MG63 (cell line): ENCODE measurements at regions not wholly inside any gene's neighbourhood (a gene's known extent, or its start where the extent isn't known, plus 50 kb on each side); places are given as distances from the start of the nearest gene placed in this dataset.
A peak's percentile ranks its signal among the peaks of the same experiment; 100 is the strongest.
"Not testable (repeated sequence)": the region's sequence is repeated elsewhere in the genome, so short reads cannot be mapped to it uniquely, and the experiment has no call there.

ENCODE experiments used
- DNase-seq: peaks from one replicate; pipeline ENCODE4 v3.0.0-alpha.2; 2020
- H3K27me3 ChIP-seq: fragments of 250-450 bp; sonication (Bioruptor Pico); 2 replicates; pipeline ENCODE4 v1.5.1; 2020; ENCODE audit warnings: mild to moderate bottlenecking, moderate library complexity
- H3K36me3 ChIP-seq: fragments of 250-450 bp; sonication (Bioruptor Pico); 2 replicates; pipeline ENCODE4 v1.5.1; 2020; ENCODE audit warnings: mild to moderate bottlenecking, moderate library complexity
- H3K4me3 ChIP-seq: fragments of 250-450 bp; sonication (Bioruptor Pico); 2 replicates; pipeline ENCODE4 v1.5.1; 2020; ENCODE audit warnings: mild to moderate bottlenecking, moderate library complexity
- H3K9me3 ChIP-seq: fragments of 250-450 bp; sonication (Bioruptor Pico); 2 replicates; pipeline ENCODE4 v1.5.1; 2020; ENCODE audit warnings: mild to moderate bottlenecking, moderate library complexity

GRCh38 chr13:79196843-79197242 is 209.2 kb downstream of the RBM26 start:
- Histone ChIP-seq H3K9me3 (no peaks in the 10 kb centered on the region), H3K36me3 (no peaks in the 10 kb centered on the region), H3K4me3 (no peak overlapping the region), H3K27me3 (0 out of 2 replicates have a peak, but pooled peaks cover 2% of the 10 kb centered on the region)
- DNase-seq, result no peak

GRCh38 chr13:79196366-79196765 is 209.7 kb downstream of the RBM26 start:
- no peak for DNase-seq
- Histone ChIP-seq H3K9me3 (no peaks in the 10 kb centered on the region), H3K27me3 (0 out of 2 replicates have a peak, but pooled peaks cover 2% of the 10 kb centered on the region), H3K4me3 (no peak overlapping the region), H3K36me3 (no peaks in the 10 kb centered on the region)

GRCh38 chr13:79194727-79195126 is 211.3 kb downstream of the RBM26 start:
- DNase-seq, result no peak
- Histone ChIP-seq H3K36me3 (no peaks in the 10 kb centered on the region), H3K4me3 (no peak overlapping the region), H3K9me3 (no peaks in the 10 kb centered on the region), H3K27me3 (0 out of 2 replicates have a peak, but pooled peaks cover 2% of the 10 kb centered on the region)

GRCh38 chr13:79194272-79194671 is 211.8 kb downstream of the RBM26 start:
- H3K4me3 ChIP-seq, result no peak overlapping the region
- H3K9me3 ChIP-seq, result no peaks in the 10 kb centered on the region
- DNase-seq, result no peak
- 0 out of 2 replicates have a peak, but pooled peaks cover 2% of the 10 kb centered on the region for H3K27me3 ChIP-seq
- H3K36me3 ChIP-seq, result no peaks in the 10 kb centered on the region

GRCh38 chr13:79191501-79191900 is 214.6 kb downstream of the RBM26 start:
- no peak overlapping the region for H3K4me3 ChIP-seq
- H3K9me3 ChIP-seq, result no peaks in the 10 kb centered on the region
- no peak for DNase-seq
- H3K27me3 ChIP-seq, result 0 out of 2 replicates have a peak, but pooled peaks cover 2% of the 10 kb centered on the region
- H3K36me3 ChIP-seq, result no peaks in the 10 kb centered on the region

GRCh38 chr13:79190932-79191331 is 215.1 kb downstream of the RBM26 start:
- no peaks in the 10 kb centered on the region for H3K36me3 ChIP-seq
- H3K27me3 ChIP-seq, result 0 out of 2 replicates have a peak, but pooled peaks cover 2% of the 10 kb centered on the region
- H3K4me3 ChIP-seq, result no peak overlapping the region
- DNase-seq, result no peak
- no peaks in the 10 kb centered on the region for H3K9me3 ChIP-seq

GRCh38 chr13:79187917-79188690 is 218.0 kb downstream of the RBM26 start:
- Histone ChIP-seq H3K27me3 (no peaks in the 10 kb centered on the region), H3K9me3 (no peaks in the 10 kb centered on the region), H3K36me3 (no peaks in the 10 kb centered on the region), H3K4me3 (no peak overlapping the region)
- no peak for DNase-seq

GRCh38 chr13:79185580-79185979 is 220.5 kb downstream of the RBM26 start:
- no peak for DNase-seq
- H3K9me3 ChIP-seq, result no peaks in the 10 kb centered on the region
- H3K27me3 ChIP-seq, result no peaks in the 10 kb centered on the region

GRCh38 chr13:79183231-79183630 is 222.8 kb downstream of the RBM26 start:
- Histone ChIP-seq H3K9me3 (no peaks in the 10 kb centered on the region), H3K27me3 (no peaks in the 10 kb centered on the region), H3K36me3 (no peaks in the 10 kb centered on the region), H3K4me3 (no peak overlapping the region)
- no peak for DNase-seq

More at GRCh38 chr13:79185580-79185979, 220.5 kb downstream of the RBM26 start:
- Histone ChIP-seq H3K4me3 (no peak overlapping the region), H3K36me3 (no peaks in the 10 kb centered on the region)

- DNase-seq, H3K9me3 ChIP-seq, H3K36me3 ChIP-seq, H3K4me3 ChIP-seq, H3K27me3 ChIP-seq: not testable (repeated sequence)
These were observed 232.4 kb downstream of the RBM26 start for GRCh38 chr13:79173691-79174090.

GRCh38 chr13:79172924-79173323 is 233.1 kb downstream of the RBM26 start:
- not testable (repeated sequence) for DNase-seq, H3K4me3 ChIP-seq, H3K36me3 ChIP-seq, H3K9me3 ChIP-seq, H3K27me3 ChIP-seq

GRCh38 chr13:79171141-79172061 is 234.7 kb downstream of the RBM26 start:
- DNase-seq, result no peak
- peaks cover 3% of the 10 kb centered on the region; the same call in 1 of the 2 replicates for H3K9me3 ChIP-seq
- no peak overlapping the region for H3K4me3 ChIP-seq

GRCh38 chr13:79160818-79161217 is 245.2 kb downstream of the RBM26 start:
- no peak overlapping the region for H3K4me3 ChIP-seq
- H3K9me3 ChIP-seq, result no peaks in the 10 kb centered on the region
- no peak for DNase-seq
- no peaks in the 10 kb centered on the region; the same call in 1 of the 2 replicates for H3K27me3 ChIP-seq
- H3K36me3 ChIP-seq, result no peaks in the 10 kb centered on the region

More at GRCh38 chr13:79171141-79172061, 234.7 kb downstream of the RBM26 start:
- H3K27me3 ChIP-seq, result no peaks in the 10 kb centered on the region
- H3K36me3 ChIP-seq, result no peaks in the 10 kb centered on the region

- Histone ChIP-seq H3K4me3 (no peak overlapping the region), H3K36me3 (no peaks in the 10 kb centered on the region), H3K27me3 (no peaks in the 10 kb centered on the region), H3K9me3 (no peaks in the 10 kb centered on the region)
- DNase-seq, result no peak
These were observed 250.2 kb downstream of the RBM26 start for GRCh38 chr13:79155883-79156282.

GRCh38 chr13:79149210-79149609 is 256.8 kb downstream of the RBM26 start:
- Histone ChIP-seq H3K36me3 (no peaks in the 10 kb centered on the region), H3K27me3 (no peaks in the 10 kb centered on the region), H3K4me3 (no peak overlapping the region), H3K9me3 (no peaks in the 10 kb centered on the region)
- DNase-seq, result no peak

- Histone ChIP-seq H3K4me3 (no peak overlapping the region), H3K9me3 (no peaks in the 10 kb centered on the region), H3K36me3 (no peaks in the 10 kb centered on the region), H3K27me3 (no peaks in the 10 kb centered on the region; the same call in 1 of the 2 replicates)
- DNase-seq, result no peak
These were observed 265.0 kb downstream of the RBM26 start for GRCh38 chr13:79141082-79141481.

GRCh38 chr13:79128158-79128557 is 277.9 kb downstream of the RBM26 start:
- H3K27me3 ChIP-seq, result no peaks in the 10 kb centered on the region
- no peak overlapping the region for H3K4me3 ChIP-seq
- H3K9me3 ChIP-seq, result no peaks in the 10 kb centered on the region
- peak; percentile 13 for DNase-seq
- no peaks in the 10 kb centered on the region for H3K36me3 ChIP-seq
